ENCODE measurements at regions not wholly inside any gene's neighbourhood (a gene's known extent, or its start where the extent isn't known, plus 50 kb on each side); places are given as distances from the start of the nearest gene placed in this dataset.

GRCh38 chr7:22574754-22575520 is 74.9 kb upstream of the STEAP1B start:
- TF ChIP-seq CTCF (IDR thresholded peaks at IDR 0.05; ENCODE audit: extremely low read depth, insufficient read depth, missing control alignments), result no peak
- in situ Hi-C loops (cut with MboI; ENCODE audit: low pct_unique_long_range_greater_than_20kb, low sequenced_read_pairs, unreplicated experiment), result no loop called here
- DNase-seq (ENCODE audit: low spot score), result no peak

- TF ChIP-seq CTCF (IDR thresholded peaks at IDR 0.05; ENCODE audit: extremely low read depth, insufficient read depth, missing control alignments), result no peak
- in situ Hi-C loops (cut with MboI; ENCODE audit: low pct_unique_long_range_greater_than_20kb, low sequenced_read_pairs, unreplicated experiment), result no loop called here
- DNase-seq (ENCODE audit: low spot score), result no peak
Measured at GRCh38 chr7:22572937-22573336, 72.9 kb upstream of the STEAP1B start.

- TF ChIP-seq CTCF (IDR thresholded peaks at IDR 0.05; ENCODE audit: extremely low read depth, insufficient read depth, missing control alignments), result no peak
- no peak for DNase-seq (ENCODE audit: low spot score)
- in situ Hi-C loops (cut with MboI; ENCODE audit: low pct_unique_long_range_greater_than_20kb, low sequenced_read_pairs, unreplicated experiment), result no loop called here
Measured at GRCh38 chr7:22572292-22572691, 72.3 kb upstream of the STEAP1B start.

- in situ Hi-C loops (cut with MboI; ENCODE audit: low pct_unique_long_range_greater_than_20kb, low sequenced_read_pairs, unreplicated experiment), result no loop called here
- TF ChIP-seq CTCF (IDR thresholded peaks at IDR 0.05; ENCODE audit: extremely low read depth, insufficient read depth, missing control alignments), result no peak
- no peak for DNase-seq (ENCODE audit: low spot score)
Measured at GRCh38 chr7:22571766-22572165, 71.8 kb upstream of the STEAP1B start.

- DNase-seq (ENCODE audit: low spot score), result no peak
- TF ChIP-seq CTCF (IDR thresholded peaks at IDR 0.05; ENCODE audit: extremely low read depth, insufficient read depth, missing control alignments), result no peak
- in situ Hi-C loops (cut with MboI; ENCODE audit: low pct_unique_long_range_greater_than_20kb, low sequenced_read_pairs, unreplicated experiment), result no loop called here
Measured at GRCh38 chr7:22569586-22570321, 69.8 kb upstream of the STEAP1B start.

GRCh38 chr7:22566592-22566991 is 66.6 kb upstream of the STEAP1B start:
- TF ChIP-seq CTCF (IDR thresholded peaks at IDR 0.05; ENCODE audit: extremely low read depth, insufficient read depth, missing control alignments), result no peak
- no peak for DNase-seq (ENCODE audit: low spot score)
- in situ Hi-C loops (cut with MboI; ENCODE audit: low pct_unique_long_range_greater_than_20kb, low sequenced_read_pairs, unreplicated experiment), result no loop called here

All from GM13977 (cell line).